Fibroblast of mammary gland (primary cell): ENCODE measurements at regions not wholly inside any gene's neighbourhood (a gene's known extent, or its start where the extent isn't known, plus 50 kb on each side); places are given as distances from the start of the nearest gene placed in this dataset.

Experiments
- DNase-seq: peaks from one replicate; pipeline ENCODE4 v3.0.0-alpha.2; 2010; ENCODE audit warnings: low read depth
- H3K4me3 ChIP-seq: 2 replicates; pipeline ENCODE4 v1.5.1; 2011; ENCODE audit warnings: low read depth, mild to moderate bottlenecking, low read length, moderate library complexity; ENCODE audit not compliant: control insufficient read depth
- TF ChIP-seq, protein P1 (sequence below): conservative IDR thresholded peaks from 2 replicates; pipeline ENCODE4 v1.5.1; 2011; ENCODE audit warnings: low read depth, low read length, inconsistent platforms; ENCODE audit not compliant: control insufficient read depth, insufficient read depth

DNA sequence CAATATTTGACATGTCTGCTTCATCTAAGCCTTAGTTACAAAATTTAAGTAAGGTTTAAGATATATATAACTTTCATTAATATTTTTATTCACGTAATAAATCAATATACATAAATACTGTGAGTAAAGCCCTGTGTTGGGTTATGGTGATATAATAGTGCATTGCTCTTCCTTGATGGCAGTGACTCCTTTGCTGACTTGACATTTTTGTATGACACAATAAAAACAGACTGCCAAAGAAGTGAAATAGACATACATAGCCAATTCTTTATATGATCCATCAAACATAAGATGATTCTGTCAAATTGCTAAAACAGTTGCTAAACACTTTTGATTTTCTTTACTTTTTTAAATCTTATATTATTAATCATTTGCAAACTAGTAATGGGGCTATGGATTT lies 1518.2 kb downstream of the EFNA5 start:
- no peak for DNase-seq
- TF ChIP-seq, protein P1, sequence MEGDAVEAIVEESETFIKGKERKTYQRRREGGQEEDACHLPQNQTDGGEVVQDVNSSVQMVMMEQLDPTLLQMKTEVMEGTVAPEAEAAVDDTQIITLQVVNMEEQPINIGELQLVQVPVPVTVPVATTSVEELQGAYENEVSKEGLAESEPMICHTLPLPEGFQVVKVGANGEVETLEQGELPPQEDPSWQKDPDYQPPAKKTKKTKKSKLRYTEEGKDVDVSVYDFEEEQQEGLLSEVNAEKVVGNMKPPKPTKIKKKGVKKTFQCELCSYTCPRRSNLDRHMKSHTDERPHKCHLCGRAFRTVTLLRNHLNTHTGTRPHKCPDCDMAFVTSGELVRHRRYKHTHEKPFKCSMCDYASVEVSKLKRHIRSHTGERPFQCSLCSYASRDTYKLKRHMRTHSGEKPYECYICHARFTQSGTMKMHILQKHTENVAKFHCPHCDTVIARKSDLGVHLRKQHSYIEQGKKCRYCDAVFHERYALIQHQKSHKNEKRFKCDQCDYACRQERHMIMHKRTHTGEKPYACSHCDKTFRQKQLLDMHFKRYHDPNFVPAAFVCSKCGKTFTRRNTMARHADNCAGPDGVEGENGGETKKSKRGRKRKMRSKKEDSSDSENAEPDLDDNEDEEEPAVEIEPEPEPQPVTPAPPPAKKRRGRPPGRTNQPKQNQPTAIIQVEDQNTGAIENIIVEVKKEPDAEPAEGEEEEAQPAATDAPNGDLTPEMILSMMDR, result no peak
- H3K4me3 ChIP-seq, result no peak overlapping the region

DNA sequence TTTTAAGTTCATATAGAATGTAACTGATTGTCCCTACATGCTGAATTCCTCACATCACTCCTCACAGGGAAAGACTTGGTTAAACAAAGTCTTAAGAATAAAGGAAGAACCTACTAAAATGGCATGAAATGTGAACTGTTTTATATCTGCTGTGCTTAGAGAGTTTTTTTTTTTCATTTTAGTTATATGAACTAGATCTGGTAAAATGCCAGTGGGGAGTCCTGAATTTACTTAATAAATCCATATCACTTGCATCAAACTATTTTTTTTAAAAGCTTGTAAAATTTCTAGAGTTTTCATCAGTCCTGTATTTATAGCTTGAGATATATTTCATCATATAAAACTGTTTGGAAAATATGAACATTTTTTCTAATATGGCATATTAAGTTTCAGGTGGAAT lies 1528.6 kb downstream of the EFNA5 start:
- no peak for DNase-seq
- H3K4me3 ChIP-seq, result no peak overlapping the region
- TF ChIP-seq, protein P1, result no peak

DNA sequence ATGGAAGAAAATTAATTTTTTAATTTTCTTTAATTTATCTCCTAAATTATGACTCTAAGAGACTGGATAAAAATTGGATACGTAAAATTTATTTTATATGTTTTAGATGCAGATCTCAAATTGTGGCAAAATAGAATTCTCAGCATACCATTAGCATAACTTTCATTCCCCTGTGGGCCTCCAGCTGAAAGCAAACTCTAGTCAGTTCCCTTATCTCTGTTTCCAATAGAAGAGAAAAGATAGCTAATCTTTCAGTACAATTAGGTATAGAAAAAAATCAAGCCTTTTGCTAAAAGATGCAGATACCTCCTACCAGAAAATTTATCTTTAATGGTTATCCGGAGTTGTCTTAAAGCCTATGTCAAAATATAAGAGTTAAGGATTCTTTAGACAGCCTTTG lies 1530.6 kb downstream of the EFNA5 start:
- no peak for DNase-seq
- no peak overlapping the region for H3K4me3 ChIP-seq
- TF ChIP-seq, protein P1, result no peak

DNA sequence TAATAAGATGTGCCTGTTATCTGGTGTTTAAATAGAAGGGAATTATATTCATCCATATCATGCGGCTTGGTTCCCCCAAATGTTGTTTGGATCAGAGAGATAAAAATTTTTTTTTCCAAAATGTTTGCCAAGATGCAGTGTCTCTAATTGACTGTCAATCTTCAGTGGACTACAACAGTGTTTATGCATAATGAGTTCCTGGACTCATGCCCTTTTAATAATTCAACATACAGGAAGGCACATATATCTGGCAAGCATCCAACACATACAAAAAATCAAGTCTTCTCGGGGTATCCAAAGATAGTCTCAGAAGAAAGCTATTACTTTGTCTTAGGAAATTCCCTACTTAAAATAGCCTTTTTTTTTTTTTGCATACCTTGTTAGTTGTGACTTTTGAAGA lies 1534.7 kb downstream of the EFNA5 start:
- DNase-seq, result no peak
- TF ChIP-seq, protein P1, result no peak
- H3K4me3 ChIP-seq, result no peak overlapping the region

DNA sequence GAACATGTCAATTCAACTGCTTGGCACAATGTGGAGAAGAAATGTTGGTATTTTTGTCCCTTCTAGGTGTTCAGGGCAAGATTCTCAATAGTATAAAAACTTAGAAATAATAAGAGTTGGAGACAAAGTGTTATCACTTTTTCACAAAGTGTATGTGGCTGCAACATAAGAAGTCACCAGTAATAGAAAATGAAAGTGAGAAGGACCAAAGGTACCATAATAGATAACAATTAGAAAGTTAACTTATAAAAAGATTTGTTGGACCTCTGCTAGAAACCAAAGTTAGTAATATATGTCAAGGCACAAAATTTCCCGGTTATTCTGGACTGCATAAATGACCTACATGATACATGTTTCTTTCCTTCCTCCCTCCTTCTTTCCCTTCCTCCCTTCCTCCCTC lies 1535.3 kb downstream of the EFNA5 start:
- no peak overlapping the region for H3K4me3 ChIP-seq
- TF ChIP-seq, protein P1, result no peak
- no peak for DNase-seq

DNA sequence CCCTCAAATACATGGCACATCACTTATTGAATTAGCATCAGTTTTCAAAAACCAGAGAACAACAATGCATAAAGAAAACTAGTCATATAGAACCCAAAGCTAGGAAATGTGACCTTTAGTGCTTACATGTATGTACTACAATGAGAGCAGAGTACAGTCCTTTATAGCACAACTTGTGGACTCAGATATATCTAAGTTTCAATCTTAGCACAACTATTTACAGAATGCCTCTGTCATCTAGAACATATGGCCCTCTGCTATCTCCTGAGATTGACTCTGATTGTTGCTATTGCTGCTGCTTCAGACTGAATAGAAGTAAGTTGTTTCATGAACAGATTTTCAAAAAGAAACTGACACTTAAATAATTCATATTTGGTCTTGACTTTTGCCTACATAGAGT lies 1536.2 kb downstream of the EFNA5 start:
- TF ChIP-seq, protein P1, result no peak
- no peak for DNase-seq
- no peak overlapping the region for H3K4me3 ChIP-seq

DNA sequence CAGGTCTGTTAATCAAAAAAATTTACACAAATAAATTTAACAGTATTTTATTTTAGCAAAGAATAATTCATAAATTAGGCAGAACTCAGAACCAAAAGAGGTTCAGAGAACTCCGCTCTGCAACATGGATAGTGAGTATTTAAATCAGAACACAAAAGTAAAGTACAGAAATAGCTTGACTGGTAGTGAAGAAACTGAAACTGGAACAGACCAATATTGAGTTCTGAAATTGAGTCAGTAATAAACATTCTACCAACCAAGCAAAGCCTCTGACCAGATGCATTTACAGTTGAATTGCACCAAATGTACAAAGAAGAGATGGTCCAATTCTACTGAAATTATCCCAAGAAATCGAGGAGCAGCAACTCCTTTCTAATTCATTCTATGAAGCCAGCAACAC lies 1542.8 kb downstream of the EFNA5 start:
- no peak overlapping the region for H3K4me3 ChIP-seq
- TF ChIP-seq, protein P1, result no peak
- DNase-seq, result no peak
